Neural progenitor cell (in vitro differentiated cells): ENCODE measurements at regions not wholly inside any gene's neighbourhood (a gene's known extent, or its start where the extent isn't known, plus 50 kb on each side); places are given as distances from the start of the nearest gene placed in this dataset.

Experiments used
- EZH2 ChIP-seq: fragments of 200-600 bp; sonication (generic); IDR thresholded peaks from 2 replicates; pipeline ENCODE4 v1.6.1; 2017; ENCODE audit warnings: antibody characterized with exemption, mild to moderate bottlenecking, moderate library complexity
- EZH2phosphoT487 ChIP-seq: fragments of 200-600 bp; sonication (generic); IDR thresholded peaks from 2 replicates; pipeline ENCODE4 v1.6.1; 2017; ENCODE audit warnings: antibody characterized with exemption
- TF ChIP-seq, protein P1 (sequence below): fragments of 200-600 bp; sonication (generic); IDR thresholded peaks from 2 replicates; pipeline ENCODE4 v1.5.1; 2017; ENCODE audit warnings: antibody characterized with exemption, mild to moderate bottlenecking

DNA sequence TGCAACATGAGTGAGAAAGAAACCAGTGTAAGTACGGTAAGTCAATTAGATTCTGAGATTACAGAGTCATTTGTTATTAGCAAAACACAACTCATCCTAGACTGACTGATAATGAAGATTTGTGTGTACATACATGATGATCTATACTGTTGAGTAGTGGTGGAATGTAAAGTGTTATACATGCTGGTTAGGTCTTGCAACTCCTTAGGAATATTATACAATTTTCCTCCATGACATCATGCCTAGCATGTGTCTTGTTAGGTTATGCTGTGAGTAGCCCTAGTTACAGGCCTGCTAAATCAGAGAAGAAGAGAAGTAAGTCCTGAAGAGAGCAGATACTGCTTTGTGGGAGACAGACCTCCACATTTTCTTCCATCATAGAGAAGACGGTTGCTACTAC is 880.6 kb downstream of the LUZP2 start:
- TF ChIP-seq, protein P1, sequence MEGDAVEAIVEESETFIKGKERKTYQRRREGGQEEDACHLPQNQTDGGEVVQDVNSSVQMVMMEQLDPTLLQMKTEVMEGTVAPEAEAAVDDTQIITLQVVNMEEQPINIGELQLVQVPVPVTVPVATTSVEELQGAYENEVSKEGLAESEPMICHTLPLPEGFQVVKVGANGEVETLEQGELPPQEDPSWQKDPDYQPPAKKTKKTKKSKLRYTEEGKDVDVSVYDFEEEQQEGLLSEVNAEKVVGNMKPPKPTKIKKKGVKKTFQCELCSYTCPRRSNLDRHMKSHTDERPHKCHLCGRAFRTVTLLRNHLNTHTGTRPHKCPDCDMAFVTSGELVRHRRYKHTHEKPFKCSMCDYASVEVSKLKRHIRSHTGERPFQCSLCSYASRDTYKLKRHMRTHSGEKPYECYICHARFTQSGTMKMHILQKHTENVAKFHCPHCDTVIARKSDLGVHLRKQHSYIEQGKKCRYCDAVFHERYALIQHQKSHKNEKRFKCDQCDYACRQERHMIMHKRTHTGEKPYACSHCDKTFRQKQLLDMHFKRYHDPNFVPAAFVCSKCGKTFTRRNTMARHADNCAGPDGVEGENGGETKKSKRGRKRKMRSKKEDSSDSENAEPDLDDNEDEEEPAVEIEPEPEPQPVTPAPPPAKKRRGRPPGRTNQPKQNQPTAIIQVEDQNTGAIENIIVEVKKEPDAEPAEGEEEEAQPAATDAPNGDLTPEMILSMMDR = no peak
- TF ChIP-seq EZH2 (no peak), EZH2phosphoT487 (no peak)
